ENCODE measurements at regions not wholly inside any gene's neighbourhood (a gene's known extent, or its start where the extent isn't known, plus 50 kb on each side); places are given as distances from the start of the nearest gene placed in this dataset.

GRCh38 chr3:18765161-18765560, 340.0 kb upstream of the SATB1 start:
- TF ChIP-seq CTCF (IDR thresholded peaks at IDR 0.05; ENCODE audit: borderline replicate concordance, extremely low read depth, low read length, poor library complexity, severe bottlenecking) (no peak), EZH2 (IDR thresholded peaks at IDR 0.05; ENCODE audit: borderline replicate concordance, low read depth, low read length, severe bottlenecking) (no peak)

All from DND-41 (cell line).